Endothelial cell of umbilical vein (primary cell): ENCODE measurements at regions not wholly inside any gene's neighbourhood (a gene's known extent, or its start where the extent isn't known, plus 50 kb on each side); places are given as distances from the start of the nearest gene placed in this dataset.

Experiments
- CTCF ChIP-seq, 2 donors: IDR thresholded peaks; 1 replicate in 1 of 2; 2 replicates in 1 of 2; pipeline ENCODE4 v1.5.1; 2011; ENCODE audit warnings: low read length in 2 of 2, mild to moderate bottlenecking in 2 of 2, moderate library complexity in 2 of 2, control low read depth in 1 of 2, inconsistent platforms in 1 of 2, low read depth in 1 of 2; ENCODE audit not compliant: insufficient read depth in 1 of 2; ENCODE audit errors: extremely low read depth in 1 of 2
- EZH2 ChIP-seq: IDR thresholded peaks from 2 replicates; pipeline ENCODE4 v1.6.1; 2012; ENCODE audit warnings: borderline replicate concordance, low read depth, mild to moderate bottlenecking, moderate library complexity, low read length, inconsistent platforms; ENCODE audit not compliant: severe bottlenecking
- FOS ChIP-seq: IDR thresholded peaks from 2 replicates; pipeline ENCODE4 v1.6.1; 2011; ENCODE audit warnings: mild to moderate bottlenecking, low read length, moderate library complexity, borderline replicate concordance; ENCODE audit not compliant: insufficient read depth
- GATA2 ChIP-seq: IDR thresholded peaks from 2 replicates; pipeline ENCODE4 v1.7.0; 2011; ENCODE audit warnings: low read depth, mild to moderate bottlenecking, moderate library complexity, mixed read lengths, low read length; ENCODE audit not compliant: insufficient read length, insufficient read depth
- JUN ChIP-seq: IDR thresholded peaks from 2 replicates; pipeline ENCODE4 v1.6.1; 2011; ENCODE audit warnings: borderline replicate concordance, low read depth; ENCODE audit not compliant: insufficient read length, insufficient read depth
- POLR2A ChIP-seq: IDR thresholded peaks from 2 replicates; pipeline ENCODE4 v1.6.1; 2012; ENCODE audit warnings: low read depth, mild to moderate bottlenecking, control low read depth, low read length
- POLR2AphosphoS5 ChIP-seq: IDR thresholded peaks from 2 replicates; pipeline ENCODE4 v1.6.1; 2012; ENCODE audit warnings: low read depth, mild to moderate bottlenecking, control low read depth, low read length, moderate library complexity; ENCODE audit not compliant: insufficient read depth
- TF ChIP-seq, protein P1 (sequence below): IDR thresholded peaks from 2 replicates; pipeline ENCODE4 v1.6.1; 2011; ENCODE audit not compliant: insufficient read depth, insufficient read length

- TF ChIP-seq FOS (no peak), POLR2AphosphoS5 (no peak), CTCF (IDR thresholded peaks at IDR 0.05; ENCODE audit: extremely low read depth in 1 of 2, insufficient read depth in 1 of 2, low read depth in 1 of 2, low read length in 2 of 2) (no peak), POLR2A (no peak), EZH2 (no peak), GATA2 (no peak), JUN (no peak)
- TF ChIP-seq, protein P1, sequence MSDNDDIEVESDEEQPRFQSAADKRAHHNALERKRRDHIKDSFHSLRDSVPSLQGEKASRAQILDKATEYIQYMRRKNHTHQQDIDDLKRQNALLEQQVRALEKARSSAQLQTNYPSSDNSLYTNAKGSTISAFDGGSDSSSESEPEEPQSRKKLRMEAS: no peak
Measured at GRCh38 chr2:220114443-220114842, 487.0 kb downstream of the SLC4A3 start.
